ENCODE measurements at regions not wholly inside any gene's neighbourhood (a gene's known extent, or its start where the extent isn't known, plus 50 kb on each side); places are given as distances from the start of the nearest gene placed in this dataset.

DNA sequence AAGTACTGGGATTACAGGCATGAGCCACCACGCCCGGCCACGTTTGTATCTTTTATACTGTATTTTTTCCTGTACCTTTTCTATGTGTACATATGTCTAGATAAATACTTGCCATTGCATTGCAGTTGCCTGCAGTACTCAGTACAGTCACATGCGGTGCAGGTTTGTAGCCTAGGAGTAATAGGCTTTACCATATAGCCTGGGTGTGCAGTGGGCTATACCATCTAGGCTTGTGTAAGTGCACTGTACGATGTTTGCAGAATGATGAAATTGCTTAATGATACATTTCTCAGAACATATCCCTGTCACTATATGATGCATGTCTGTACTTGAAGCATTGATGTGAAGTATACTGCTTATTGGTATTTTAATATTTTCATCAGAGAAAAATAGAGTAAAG lies 115.4 kb upstream of the PUDP start:
- Histone ChIP-seq H3K4me3 (no peak overlapping the region), H3K4me1 (no peaks in the 10 kb centered on the region), H3K27ac (replicated peaks) (no peak overlapping the region), H3K27me3 (ENCODE audit: low read depth) (no peaks in the 10 kb centered on the region), H3K36me3 (peaks cover 12% of the 10 kb centered on the region), H3K9me3 (replicated peaks) (no peaks in the 10 kb centered on the region)
- TF ChIP-seq, protein P1, sequence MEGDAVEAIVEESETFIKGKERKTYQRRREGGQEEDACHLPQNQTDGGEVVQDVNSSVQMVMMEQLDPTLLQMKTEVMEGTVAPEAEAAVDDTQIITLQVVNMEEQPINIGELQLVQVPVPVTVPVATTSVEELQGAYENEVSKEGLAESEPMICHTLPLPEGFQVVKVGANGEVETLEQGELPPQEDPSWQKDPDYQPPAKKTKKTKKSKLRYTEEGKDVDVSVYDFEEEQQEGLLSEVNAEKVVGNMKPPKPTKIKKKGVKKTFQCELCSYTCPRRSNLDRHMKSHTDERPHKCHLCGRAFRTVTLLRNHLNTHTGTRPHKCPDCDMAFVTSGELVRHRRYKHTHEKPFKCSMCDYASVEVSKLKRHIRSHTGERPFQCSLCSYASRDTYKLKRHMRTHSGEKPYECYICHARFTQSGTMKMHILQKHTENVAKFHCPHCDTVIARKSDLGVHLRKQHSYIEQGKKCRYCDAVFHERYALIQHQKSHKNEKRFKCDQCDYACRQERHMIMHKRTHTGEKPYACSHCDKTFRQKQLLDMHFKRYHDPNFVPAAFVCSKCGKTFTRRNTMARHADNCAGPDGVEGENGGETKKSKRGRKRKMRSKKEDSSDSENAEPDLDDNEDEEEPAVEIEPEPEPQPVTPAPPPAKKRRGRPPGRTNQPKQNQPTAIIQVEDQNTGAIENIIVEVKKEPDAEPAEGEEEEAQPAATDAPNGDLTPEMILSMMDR (IDR thresholded peaks at IDR 0.05; ENCODE audit: borderline replicate concordance): no peak
- DNase-seq: no peak
- intact Hi-C loops (cut with micrococcal nuclease): no loop called here

DNA sequence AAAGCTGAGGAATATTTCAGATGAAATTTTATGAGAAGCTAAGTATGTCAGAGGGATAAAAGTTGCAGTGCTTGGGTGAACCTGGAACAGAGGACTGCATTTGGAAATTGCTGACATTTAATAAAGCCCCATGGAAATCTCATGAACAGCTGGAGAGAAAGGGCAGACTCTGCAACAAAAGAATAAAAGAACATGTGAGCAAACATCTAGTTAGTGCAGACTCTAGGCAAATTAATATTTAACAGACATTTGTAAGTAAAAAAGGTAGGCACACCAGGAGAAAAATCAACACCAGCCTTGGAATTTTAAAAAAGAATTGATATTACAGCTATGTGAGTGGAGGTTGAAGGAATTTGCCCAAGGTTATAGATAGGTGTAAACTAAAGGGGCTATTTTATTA lies 114.6 kb upstream of the PUDP start:
- intact Hi-C loops (cut with micrococcal nuclease): no loop called here
- no peak overlapping the region for H3K27ac ChIP-seq (replicated peaks)
- H3K27me3 ChIP-seq (ENCODE audit: low read depth): no peaks in the 10 kb centered on the region
- TF ChIP-seq, protein P1 (IDR thresholded peaks at IDR 0.05; ENCODE audit: borderline replicate concordance): no peak
- H3K4me3 ChIP-seq: no peak overlapping the region
- peaks cover 12% of the 10 kb centered on the region for H3K36me3 ChIP-seq
- no peak for DNase-seq
- no peaks in the 10 kb centered on the region for H3K9me3 ChIP-seq (replicated peaks)
- no peaks in the 10 kb centered on the region for H3K4me1 ChIP-seq

DNA sequence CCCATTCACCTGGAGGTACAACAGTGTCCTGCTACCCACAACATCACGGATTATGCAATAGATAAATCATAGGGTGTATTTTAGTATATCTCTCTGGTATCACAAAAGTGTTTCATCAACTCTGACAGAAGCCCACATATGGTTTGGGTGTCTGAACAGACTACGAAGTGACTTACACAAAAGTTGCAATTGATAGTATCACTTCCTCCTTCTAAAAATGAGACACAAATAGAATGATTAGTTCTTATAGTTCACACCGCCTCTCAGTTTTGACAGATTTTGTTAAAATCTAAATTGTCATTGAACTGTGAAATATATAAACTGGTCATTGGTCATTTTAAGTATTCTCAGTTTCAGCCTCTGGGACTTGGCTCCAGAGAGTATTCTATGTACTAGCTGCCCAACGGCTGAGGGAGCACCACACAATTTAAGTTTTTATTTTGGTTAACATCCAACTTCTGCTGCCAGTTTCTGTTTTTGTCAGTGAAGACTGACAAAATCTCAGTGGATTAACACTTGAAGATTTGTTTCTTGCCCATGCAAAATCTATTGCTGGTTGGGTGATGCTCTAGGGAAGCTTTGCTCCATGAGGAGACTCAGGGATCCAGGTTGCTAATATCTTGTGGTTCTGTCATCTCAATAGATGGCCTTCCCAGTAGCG lies 113.8 kb upstream of the PUDP start:
- H3K9me3 ChIP-seq (replicated peaks): no peaks in the 10 kb centered on the region
- H3K27me3 ChIP-seq (ENCODE audit: low read depth): no peaks in the 10 kb centered on the region
- no peak for DNase-seq
- H3K36me3 ChIP-seq: peaks cover 12% of the 10 kb centered on the region
- intact Hi-C loops (cut with micrococcal nuclease): no loop called here
- H3K4me1 ChIP-seq: no peaks in the 10 kb centered on the region
- TF ChIP-seq, protein P1 (IDR thresholded peaks at IDR 0.05; ENCODE audit: borderline replicate concordance): no peak
- H3K27ac ChIP-seq (replicated peaks): no peak overlapping the region
- H3K4me3 ChIP-seq: no peak overlapping the region

DNA sequence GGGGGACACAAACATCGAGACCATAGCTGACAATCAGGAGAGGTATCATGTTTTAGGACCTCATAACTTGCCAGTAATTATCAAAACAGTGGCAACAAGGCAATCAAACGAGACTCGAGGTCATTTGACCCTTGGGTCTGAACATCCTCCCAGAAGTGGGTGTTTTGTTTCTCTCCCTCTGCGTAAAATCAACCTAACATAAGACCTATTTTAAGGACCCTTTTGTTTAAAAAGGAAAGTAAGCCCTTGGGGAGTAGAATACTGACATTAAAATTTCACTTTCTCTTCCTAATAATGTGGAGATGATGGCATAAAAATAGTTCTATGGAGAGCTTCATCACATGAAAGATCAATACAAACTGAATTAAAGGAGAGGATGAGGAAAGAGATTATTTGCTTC lies 106.2 kb upstream of the PUDP start:
- no peak overlapping the region for H3K4me3 ChIP-seq
- H3K36me3 ChIP-seq: no peaks in the 10 kb centered on the region
- no peak for DNase-seq
- TF ChIP-seq, protein P1 (IDR thresholded peaks at IDR 0.05; ENCODE audit: borderline replicate concordance): no peak
- intact Hi-C loops (cut with micrococcal nuclease): no loop called here
- no peaks in the 10 kb centered on the region for H3K27me3 ChIP-seq (ENCODE audit: low read depth)
- H3K4me1 ChIP-seq: no peaks in the 10 kb centered on the region
- peaks cover 5% of the 10 kb centered on the region for H3K9me3 ChIP-seq (replicated peaks)
- no peak overlapping the region for H3K27ac ChIP-seq (replicated peaks)

DNA sequence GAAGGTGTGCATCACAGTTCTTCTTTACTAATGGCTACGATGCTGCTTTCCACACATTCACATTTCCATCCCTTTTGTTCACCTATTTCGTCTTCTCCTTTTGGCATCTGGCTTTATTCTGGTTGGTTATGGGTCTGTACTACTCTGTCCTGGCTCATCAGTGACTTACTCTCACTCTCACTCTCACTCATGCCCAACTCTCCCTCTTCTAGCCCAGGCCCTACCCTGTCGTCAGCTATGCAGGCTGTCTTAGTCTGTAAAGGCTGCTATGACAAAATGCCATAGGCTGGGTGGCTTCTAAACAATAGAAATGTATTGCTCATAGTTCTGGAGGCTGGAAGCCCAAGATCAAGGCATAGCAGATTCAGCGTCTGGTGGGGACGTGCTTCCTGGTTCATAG lies 105.6 kb upstream of the PUDP start:
- no peaks in the 10 kb centered on the region for H3K27me3 ChIP-seq (ENCODE audit: low read depth)
- intact Hi-C loops (cut with micrococcal nuclease): no loop called here
- peaks cover 9% of the 10 kb centered on the region for H3K9me3 ChIP-seq (replicated peaks)
- H3K36me3 ChIP-seq: no peaks in the 10 kb centered on the region
- H3K4me3 ChIP-seq: no peak overlapping the region
- H3K27ac ChIP-seq (replicated peaks): no peak overlapping the region
- TF ChIP-seq, protein P1 (IDR thresholded peaks at IDR 0.05; ENCODE audit: borderline replicate concordance): no peak
- H3K4me1 ChIP-seq: no peaks in the 10 kb centered on the region
- DNase-seq: no peak
